Stomach (tissue), 4 donors: ENCODE measurements at regions not wholly inside any gene's neighbourhood (a gene's known extent, or its start where the extent isn't known, plus 50 kb on each side); places are given as distances from the start of the nearest gene placed in this dataset.

Source experiments
- POLR2A ChIP-seq, 4 donors: fragments of 450-650 bp; IDR thresholded peaks; one replicate each; pipeline ENCODE4 v1.6.1; 2016; ENCODE audit warnings: antibody characterized with exemption in 4 of 4, control low read depth in 2 of 4, mild to moderate bottlenecking in 1 of 4, moderate library complexity in 1 of 4
- TF ChIP-seq, protein P1 (sequence below), 7 experiments: fragments of 450-650 bp in 4 of 7; fragments of 200-600 bp in 3 of 7; sonication (generic) in 3 of 7; IDR thresholded peaks; one replicate each; pipeline ENCODE4 v1.5.1; 2016 to 2019; ENCODE audit warnings: antibody characterized with exemption in 7 of 7, control low read depth in 2 of 7, mild to moderate bottlenecking in 1 of 7

DNA sequence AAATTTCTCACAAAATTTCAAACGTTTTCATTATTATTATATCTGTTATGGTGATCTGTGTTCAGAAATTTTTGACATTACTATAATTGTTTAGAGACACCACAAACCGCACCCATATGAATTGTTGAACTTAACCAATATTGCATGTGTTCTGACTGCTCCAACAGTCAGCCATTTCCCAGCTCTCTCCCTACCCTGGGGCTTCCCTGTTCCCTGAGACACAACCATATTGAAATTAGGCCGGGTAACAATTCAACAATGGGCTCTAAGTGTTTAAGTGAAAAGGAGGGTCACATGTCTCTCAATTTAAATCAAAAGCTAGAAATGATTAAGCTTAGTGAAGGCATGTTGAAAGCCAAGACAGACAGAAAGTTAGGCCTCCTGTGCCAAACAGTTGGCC lies 424.0 kb downstream of the DSC3 start:
- TF ChIP-seq, protein P1, sequence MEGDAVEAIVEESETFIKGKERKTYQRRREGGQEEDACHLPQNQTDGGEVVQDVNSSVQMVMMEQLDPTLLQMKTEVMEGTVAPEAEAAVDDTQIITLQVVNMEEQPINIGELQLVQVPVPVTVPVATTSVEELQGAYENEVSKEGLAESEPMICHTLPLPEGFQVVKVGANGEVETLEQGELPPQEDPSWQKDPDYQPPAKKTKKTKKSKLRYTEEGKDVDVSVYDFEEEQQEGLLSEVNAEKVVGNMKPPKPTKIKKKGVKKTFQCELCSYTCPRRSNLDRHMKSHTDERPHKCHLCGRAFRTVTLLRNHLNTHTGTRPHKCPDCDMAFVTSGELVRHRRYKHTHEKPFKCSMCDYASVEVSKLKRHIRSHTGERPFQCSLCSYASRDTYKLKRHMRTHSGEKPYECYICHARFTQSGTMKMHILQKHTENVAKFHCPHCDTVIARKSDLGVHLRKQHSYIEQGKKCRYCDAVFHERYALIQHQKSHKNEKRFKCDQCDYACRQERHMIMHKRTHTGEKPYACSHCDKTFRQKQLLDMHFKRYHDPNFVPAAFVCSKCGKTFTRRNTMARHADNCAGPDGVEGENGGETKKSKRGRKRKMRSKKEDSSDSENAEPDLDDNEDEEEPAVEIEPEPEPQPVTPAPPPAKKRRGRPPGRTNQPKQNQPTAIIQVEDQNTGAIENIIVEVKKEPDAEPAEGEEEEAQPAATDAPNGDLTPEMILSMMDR (IDR thresholded peaks at IDR 0.05) = no peak
- no peak for TF ChIP-seq POLR2A (IDR thresholded peaks at IDR 0.05)
